GM12892 (cell line): ENCODE measurements at regions not wholly inside any gene's neighbourhood (a gene's known extent, or its start where the extent isn't known, plus 50 kb on each side); places are given as distances from the start of the nearest gene placed in this dataset.

Source experiments
- POLR2A ChIP-seq: IDR thresholded peaks from 2 replicates; pipeline ENCODE4 v1.6.1; 2011; ENCODE audit warnings: low read depth, low read length, control low read depth
- POLR2AphosphoS5 ChIP-seq: IDR thresholded peaks from 2 replicates; pipeline ENCODE4 v1.6.1; 2011; ENCODE audit warnings: low read depth, low read length, control low read depth
- TAF1 ChIP-seq: IDR thresholded peaks from 2 replicates; pipeline ENCODE4 v1.6.1; 2011; ENCODE audit warnings: low read depth, mild to moderate bottlenecking, control low read depth, low read length, borderline replicate concordance

- TF ChIP-seq POLR2A (no peak), POLR2AphosphoS5 (no peak), TAF1 (no peak)
These were observed 63.2 kb upstream of the BMPER start for GRCh38 chr7:33842150-33842549.
